ENCODE measurements at regions not wholly inside any gene's neighbourhood (a gene's known extent, or its start where the extent isn't known, plus 50 kb on each side); places are given as distances from the start of the nearest gene placed in this dataset.
"Not testable (repeated sequence)": the region's sequence is repeated elsewhere in the genome, so short reads cannot be mapped to it uniquely, and the experiment has no call there.

DNA sequence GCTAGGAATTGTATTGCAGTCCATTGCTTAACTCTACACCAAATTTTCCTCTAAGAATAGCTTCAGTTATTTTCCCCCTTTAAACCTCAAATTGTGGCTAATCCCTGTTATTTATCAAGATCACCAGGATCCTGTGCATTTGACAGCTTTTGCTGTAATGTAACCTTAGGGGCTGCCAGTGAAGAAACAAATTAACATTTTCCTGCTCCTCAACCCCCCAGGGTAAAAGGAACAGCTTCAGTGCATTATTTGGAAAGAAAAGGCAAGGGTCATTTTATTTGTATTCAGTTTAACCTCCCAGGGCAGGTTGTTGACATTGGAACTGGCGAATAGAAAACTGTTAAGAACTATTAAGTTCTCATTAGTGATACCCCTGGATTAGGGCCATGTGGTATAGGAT, 57.0 kb downstream of the PCDH20 start:
- DNase-seq (ENCODE audit: low spot score): no peak

DNA sequence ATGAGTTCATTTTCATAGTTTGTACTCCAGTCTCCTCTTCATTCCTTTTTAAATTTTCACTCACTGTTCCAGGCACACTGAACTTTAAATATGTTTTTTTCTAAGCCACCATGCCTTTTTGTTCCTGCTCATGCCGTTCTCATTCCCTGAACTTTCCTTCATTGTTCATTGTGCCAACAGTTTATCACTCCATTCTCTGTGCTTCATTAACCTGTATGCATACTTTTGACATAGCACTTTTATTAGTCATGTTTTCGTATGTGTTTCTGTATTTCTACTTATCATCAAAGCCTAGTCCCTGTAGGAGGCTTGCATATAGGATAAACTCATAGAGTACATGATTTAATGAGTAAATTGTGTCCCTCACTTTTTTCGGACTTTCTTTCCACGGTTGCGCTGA, 65.3 kb downstream of the PCDH20 start:
- no peak for DNase-seq (ENCODE audit: low spot score)

DNA sequence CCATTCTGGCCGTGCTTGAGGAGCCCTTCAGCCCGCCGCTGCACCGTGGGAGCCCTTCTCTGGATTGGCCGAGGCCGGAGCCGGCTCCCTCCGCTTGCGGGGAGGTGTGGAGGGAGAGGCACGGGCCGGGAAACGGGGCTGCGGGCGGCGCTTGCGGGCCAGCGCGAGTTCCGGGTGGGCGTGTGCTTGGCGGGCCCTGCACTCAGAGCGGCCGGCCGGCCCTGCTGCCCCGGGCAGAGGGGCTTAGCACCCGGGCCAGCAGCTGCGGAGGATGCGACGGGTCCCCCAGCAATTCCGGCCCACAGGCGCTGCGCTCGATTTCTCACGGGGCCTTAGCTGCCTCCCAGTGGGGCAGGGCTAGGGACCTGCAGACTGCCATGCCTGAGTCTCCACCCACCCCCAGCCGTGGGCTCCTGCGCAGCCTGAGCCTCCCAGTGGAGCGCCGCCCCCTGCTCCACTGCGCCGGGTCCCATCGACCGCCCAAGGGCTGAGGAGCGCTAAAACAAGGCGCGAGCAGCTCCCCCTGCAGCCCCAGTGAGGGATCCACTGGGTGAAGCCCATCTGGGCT, 76.5 kb downstream of the PCDH20 start:
- DNase-seq (ENCODE audit: low spot score): peak; percentile 29

DNA sequence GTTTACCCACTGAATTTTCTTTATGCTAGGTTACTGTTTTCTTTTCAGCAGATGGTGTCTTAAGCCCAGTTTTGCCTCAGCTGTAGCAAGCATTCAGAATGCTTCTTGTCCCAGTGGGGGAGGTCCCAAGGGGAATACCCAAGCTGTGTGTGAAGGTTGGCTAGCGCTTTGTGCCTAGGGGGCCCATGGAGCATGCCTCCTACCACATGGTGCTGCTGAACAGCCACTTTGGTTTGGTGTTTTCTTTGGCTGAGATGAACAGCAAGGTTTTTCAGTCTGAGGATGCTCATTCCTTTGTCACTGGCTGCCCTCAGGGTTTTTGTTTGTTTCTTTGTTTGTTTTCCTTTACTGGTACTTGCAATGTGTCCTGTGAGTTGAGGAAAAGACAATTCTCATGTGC, 99.0 kb downstream of the PCDH20 start:
- DNase-seq (ENCODE audit: low spot score): no peak

DNA sequence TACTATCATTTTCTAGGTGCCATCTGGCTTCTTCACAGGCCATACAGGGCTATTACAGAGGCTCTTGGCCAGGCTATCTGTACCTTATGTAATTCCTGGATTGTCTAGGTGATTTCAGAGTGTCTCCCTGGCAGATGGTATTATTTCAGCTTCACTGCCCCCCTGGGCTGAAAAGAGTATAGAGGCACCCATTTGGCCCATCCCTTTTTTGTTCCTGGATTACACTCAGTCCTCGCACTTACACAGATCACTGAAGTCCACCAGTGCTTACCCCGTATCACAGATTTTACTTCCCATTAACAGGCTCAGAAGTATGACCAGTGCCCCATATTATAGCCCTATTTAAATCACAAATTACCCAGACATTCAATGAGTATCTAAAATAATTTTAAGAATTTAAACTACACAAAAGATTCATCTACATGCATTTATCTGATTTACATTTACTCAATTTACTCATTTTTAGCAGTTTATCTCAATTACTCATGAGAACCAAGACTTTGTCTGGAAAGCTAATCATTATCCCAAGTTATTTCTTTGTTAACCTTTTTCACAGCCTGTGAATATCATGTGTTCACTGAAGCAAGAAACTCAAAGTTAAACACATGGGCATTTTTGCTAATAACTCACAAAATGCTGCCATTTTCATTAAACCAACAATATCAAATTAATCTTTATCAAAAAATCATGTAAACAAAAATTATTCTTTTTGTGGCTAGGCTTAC, 121.0 kb downstream of the PCDH20 start:
- no peak for DNase-seq (ENCODE audit: low spot score)

DNA sequence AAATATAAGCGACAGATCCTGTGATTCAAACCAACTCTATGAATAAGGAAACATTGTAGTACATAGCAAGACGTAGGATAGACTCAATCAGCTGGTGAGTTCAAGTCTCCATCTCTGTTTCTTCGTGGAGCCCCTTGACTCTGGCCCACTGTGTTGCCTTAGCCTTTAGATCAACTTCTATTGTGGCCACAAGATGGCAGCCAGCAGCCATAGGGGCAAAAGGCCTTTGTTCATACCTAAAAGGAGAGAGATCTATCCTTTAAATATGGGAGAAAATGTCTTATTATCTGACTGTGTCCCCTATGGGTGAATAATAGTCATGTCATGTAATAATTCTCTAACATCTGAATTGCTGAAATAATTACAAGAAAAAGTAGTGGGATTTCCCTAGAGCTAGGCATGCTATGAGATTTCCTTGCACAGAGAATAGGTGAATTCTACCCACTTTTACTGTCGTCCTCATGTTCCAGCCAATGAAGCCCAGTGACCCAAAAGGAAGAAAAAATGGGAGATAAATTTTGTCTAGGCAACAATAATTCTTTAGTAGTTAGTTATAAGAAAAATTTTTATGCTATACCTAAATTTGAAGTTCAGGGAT, 129.4 kb downstream of the PCDH20 start:
- peak; percentile 3 for DNase-seq (ENCODE audit: low spot score)

DNA sequence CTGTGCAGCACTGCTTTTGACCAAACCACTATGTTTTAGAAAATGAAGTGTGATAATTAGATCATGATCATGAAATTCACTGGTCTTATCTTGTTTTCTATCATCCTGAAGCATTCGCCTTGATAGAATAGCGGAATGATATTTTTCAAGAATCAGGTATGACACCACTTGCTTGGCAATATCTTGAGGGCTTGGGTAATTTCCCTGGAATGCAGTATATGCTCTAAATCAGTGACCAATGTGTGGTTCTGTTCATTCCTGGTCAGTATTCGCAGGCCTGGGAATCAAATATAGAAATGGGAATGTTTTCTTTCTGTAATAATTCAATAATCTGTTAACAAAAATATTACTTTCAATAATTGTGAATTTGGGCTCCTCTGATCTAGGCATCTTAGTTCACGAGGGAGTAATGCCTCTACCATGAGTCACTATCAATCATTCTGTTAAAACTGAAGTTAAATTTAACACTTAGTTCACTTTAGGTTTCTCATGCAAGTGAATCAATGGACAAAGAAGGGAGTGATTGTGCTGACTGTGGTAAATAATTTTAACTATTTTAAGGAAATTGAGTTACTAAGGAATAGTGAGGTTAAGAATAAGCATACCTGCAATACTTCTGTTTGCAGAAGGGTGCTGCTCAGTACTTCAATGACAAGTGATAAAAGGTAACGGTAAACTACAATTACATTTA, 137.9 kb downstream of the PCDH20 start:
- no peak for DNase-seq (ENCODE audit: low spot score)

DNA sequence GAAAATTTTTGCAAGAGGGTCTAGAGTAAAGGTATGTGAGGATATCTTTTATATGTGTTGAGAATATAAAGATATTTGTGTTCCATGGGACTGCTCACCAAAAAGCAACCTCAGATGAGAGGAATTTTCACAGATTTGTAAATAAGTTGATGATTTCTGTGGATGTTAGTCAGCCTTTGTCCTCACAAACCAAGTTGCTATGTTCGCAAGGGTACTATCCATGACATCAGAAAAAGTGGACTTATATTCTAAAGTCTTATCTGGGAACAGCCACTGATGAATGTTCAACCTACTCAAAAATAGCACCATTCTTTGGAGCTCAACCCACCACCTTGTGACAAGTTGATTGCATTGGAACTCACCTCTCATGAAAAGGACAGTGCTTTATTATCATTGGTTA, 138.6 kb downstream of the PCDH20 start:
- no peak for DNase-seq (ENCODE audit: low spot score)

DNA sequence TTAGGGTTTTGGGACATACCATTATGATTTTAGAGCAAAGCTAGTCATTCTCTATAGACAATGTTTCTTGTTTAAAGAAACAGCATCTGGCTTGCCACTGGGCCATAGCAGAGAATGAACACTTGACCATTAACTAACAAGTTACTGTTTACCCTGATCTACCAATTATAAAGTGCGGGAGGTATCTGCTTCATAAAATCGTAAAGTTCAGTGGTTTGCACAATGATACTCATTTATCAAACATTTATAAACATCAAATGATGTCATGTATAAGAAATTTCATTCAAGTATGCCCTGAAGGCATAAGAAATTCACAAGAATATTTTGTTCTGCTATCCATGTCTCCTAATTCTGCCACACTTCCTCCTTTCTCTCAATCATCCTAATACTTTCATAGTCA, 139.2 kb downstream of the PCDH20 start:
- no peak for DNase-seq (ENCODE audit: low spot score)

DNA sequence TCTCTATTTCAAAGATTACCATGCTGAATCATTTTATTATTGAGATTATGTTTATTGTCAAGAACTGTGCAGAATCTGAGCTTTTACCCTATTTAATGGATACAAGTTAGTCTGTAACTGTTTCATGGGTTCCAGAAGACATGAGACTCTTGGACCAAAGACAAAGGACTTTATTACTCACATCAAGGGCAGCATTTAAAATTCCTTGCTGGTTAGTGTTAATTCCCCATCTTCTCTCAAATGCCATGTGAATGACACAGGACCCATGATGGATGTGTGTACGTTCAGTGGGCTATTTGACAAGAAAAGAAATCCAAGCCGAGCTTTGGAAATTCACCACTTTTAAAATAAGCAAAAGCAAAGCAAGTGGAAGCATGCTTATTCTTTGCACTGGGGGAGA, 139.9 kb downstream of the PCDH20 start:
- DNase-seq (ENCODE audit: low spot score): no peak

DNA sequence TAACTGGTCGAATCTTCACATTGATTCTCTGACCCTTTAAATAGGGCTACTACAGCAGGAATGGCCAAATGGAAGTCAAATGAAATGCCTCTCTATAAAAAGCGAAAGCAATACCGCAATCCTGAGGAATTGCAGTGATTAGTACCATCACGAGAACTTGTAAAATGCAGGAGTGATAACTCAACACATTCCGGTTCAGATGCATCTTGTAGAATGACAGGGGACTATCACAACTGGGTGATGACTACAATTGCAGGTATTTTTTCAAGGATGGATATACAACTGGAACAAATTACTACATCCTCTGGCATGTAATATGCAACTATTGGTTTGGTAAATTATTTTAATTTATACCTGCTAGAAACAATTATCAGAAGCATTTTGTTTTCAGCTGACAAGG, 140.4 kb downstream of the PCDH20 start:
- no peak for DNase-seq (ENCODE audit: low spot score)

DNA sequence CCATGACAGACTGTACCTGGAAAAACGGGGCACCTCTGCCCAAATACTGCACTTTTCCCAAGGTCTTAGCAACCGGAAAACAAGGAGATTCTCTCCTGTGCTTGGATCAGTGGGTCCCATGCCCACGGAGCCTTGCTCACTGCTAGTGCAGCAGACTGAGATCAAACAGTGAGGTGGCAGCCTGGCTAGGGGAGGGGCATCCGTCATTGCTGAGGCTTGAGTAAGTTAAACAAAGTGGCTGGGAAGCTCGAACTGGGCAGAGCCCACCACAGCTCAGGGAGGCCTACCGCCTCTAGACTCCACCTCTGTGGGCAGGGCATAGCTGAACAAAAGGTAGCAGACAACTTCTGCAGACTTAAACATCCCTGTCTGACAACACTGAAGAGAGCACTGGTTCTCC, 148.8 kb downstream of the PCDH20 start:
- DNase-seq (ENCODE audit: low spot score): not testable (repeated sequence)

DNA sequence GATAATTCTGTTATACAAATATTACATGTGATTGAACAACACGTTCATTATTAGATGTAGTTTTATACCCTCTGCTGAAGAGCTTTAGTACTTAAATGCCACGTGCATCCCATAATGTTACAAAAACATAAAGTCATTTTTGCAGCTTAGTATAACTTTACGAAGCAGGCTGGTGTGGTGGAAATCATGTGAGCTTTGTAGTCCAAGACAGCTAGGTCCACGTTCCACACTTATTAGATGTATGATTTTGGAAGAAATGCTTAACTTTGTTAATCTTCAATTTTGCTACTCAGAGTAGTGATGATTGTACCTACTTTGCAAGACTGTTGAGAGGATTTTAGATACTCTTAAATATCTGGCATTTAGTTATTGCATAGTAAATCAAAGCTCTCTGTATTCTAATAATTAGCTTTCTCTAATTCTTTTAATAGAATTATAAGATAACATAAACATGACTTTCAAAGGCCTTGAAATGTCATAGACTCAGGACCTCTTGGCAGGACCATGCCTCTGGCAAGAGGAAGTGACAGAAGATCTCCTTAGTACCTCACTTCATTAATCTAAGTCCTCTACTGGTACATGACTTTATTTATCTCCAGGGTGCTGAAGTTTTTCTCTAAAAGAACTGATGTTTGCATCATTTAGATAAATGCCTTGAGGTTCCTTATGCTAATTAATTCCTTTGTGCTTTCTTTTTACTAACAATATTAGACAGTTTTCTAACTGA, 153.7 kb downstream of the PCDH20 start:
- no peak for DNase-seq (ENCODE audit: low spot score)

DNA sequence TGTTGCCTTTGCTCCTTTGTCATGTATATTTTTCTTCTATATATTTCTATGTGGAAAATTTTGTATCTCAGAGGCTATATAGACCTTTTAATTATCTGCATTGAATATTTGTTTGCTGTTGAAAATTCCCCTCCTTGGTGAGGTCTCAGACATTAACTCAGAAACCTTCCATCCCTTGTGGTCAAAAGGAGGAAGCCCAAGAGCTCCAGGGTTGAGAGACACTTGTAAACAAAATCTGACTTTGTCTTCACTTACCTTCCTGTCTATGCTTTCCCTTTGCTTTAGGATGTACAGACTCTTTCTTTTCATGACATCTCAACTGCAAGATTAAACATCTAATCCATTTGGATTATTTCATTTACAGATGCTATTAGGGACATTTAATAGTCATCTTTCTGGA, 157.5 kb downstream of the PCDH20 start:
- DNase-seq (ENCODE audit: low spot score): no peak

DNA sequence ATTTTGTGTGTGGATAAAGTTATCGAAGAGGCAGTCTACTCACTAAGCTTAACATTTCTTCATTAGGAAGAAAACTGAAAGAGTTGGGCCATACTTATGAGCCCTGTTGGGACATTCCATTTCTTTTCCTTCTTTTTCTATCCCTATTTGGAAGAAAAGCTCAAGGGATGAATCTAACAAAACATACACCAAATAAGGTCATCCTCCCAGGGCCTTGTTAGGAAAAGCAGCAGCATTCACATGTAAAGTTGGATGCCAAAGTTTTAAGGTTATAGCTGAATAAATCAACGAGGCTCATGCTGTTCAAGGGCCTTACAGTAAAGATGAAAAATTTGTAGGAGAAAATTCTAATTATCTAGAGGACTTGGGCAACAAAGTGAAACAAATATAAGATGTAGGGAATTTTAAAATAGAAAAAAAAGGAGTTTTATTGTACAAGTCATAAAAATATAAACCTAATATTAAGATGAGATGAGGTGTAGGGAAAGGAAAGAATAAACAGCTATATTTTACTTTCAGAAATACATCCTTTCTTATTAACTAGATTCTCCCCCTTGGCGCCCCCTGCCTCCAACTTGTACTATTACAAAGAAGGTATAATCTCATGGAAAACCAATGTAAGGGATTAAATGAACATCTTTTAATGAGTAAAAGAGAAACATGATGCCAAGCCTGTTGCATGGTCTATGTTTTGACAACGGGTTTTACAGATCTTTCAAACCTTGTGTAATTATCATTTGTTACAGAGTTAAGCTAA, 160.4 kb downstream of the PCDH20 start:
- DNase-seq (ENCODE audit: low spot score): no peak

DNA sequence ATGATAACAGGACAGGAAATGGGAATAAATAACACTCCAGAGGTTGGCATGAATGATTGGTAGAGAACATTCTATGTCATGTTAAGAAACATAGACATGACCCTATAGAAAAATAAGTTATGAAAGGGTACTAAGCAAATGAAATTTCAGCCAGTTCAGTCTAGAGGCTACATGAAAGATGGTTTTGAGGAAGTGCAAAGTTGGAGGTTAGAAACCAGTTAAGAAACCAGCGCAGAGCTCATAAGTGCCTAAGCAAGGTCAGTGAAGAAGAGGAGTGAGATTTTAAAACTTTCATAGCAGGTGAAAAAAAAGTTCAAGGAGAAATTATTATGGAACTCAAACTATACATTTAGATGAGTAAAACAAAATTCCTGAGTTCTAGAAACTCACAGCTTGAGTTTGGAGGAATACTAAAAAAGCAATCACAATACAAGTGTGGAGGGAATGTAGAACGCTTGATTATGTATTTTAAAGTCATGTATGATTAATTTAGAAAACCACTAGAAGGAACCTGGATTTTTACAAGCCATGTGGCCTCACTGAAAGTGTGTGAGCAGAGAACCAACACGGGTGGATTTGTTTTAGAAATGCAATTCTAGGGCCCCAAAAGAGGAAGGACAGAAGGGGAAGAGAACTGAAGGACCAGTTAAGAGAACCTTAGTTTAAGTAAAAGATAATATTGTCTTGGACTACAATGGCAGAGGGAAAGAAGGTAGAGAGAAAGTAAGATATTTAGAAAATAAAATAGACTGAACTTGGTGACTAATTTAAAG, 162.4 kb downstream of the PCDH20 start:
- DNase-seq (ENCODE audit: low spot score): no peak

DNA sequence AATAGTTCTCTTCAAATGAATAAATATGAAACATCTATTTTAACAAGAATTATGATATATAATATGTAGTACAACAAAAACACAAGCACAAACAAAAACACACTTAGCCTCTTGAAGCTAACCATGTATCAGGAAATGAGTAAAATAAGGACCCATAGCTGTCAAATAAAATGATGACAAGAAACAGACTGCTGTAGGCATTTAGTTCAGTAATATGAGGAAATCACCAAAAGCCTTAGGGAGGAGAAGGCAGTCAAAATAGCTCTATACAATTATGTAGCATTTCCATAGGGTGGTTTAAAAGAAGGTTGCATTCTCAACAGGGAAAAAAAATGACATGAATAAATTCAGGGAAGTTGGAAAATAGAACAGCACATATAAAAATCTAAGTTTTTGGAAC, 163.4 kb downstream of the PCDH20 start:
- DNase-seq (ENCODE audit: low spot score): no peak

DNA sequence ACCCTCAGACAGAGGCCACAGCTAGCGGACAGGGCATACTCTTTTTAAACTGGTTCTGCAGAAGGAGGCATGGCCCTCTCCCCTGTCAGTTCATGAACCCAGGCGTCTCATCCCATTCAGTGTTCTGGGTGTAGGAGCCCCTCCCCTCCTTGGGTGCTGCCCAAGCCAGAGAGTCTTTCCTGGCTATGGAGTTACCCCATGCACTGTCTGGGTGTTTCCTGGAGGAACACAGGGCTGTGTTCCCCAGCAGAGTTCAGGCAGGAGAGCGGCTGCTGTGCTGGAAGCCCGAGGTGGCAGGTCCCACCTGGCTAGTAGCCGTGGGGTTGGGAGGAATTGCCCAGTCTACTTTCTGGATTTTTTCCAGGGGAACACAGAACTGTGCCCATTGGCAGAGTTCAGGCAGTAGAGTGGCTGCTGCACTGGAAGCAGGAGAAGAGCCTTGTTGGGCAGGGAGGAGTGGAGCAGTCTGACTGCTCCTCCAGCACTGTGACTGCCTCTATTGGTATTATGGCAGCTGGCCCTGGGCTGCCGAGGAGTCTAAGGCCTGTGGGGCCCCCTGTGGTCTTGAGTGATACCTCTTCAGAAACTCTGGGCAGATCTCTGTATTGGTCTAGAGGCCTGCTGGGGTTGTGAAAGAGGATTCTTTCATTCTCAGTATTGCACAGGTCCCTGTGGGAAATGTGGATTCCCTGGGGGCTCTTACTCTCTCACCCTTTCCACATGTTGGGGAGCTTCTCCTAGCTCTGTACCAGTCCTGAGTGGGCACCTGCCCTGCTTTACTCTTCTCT, 168.3 kb downstream of the PCDH20 start:
- no peak for DNase-seq (ENCODE audit: low spot score)

DNA sequence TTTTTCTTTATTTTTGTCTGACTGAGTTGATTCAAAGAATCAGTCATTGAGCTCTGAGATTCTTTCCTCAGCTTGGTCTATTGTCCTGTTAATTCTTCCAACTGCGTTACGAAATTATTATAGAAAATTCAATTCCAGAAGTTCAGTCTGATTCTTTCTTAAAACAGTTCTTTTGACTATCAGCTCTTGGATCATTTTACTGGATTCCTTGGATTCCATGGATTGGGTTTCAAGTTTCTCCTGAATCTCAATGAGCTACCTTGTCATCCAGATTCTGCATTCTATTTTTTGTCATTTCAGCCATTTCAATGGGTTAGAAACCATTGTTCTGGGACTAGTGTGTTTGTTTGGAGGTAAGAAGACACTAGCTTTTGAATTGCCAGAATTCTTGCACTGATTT, 169.3 kb downstream of the PCDH20 start:
- DNase-seq (ENCODE audit: low spot score): no peak

DNA sequence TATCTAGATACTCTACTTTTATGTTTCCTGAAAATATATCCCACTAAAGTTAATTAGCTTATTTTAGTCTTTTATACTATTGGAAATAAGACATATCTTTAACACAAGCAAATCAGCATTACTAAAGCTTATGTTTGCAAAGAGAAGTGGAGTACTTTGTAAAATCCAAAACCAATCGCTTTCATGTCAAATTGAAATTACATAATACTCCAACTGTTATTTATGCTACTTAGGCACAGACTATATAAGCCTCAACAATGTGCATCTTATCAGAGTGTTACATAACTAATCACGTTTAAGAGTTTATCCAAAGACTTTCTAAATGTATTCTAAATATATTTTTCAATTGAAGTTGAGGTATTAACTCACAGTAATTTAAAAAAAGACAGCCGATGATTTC, 200.0 kb downstream of the PCDH20 start:
- no peak for DNase-seq (ENCODE audit: low spot score)

All from HuH-7.5 (cell line).